Esophagus squamous epithelium (tissue), 5 donors: ENCODE measurements at regions not wholly inside any gene's neighbourhood (a gene's known extent, or its start where the extent isn't known, plus 50 kb on each side); places are given as distances from the start of the nearest gene placed in this dataset.

ENCODE experiments used
- DNase-seq: peaks from one replicate; lab custom pipeline; 2025; lab: John Stamatoyannopoulos, UW
- H3K27ac ChIP-seq, 4 donors: fragments of 200-600 bp; sonication (generic); one replicate each; pipeline ENCODE4 v1.5.1; 2016 to 2019; ENCODE audit warnings: mild to moderate bottlenecking in 1 of 4
- H3K27me3 ChIP-seq, 4 donors: fragments of 200-600 bp; sonication (generic); 1 replicate in 3 of 4; 2 replicates in 1 of 4; pipeline versions ENCODE4 v1.5.1 to v1.6.0; 2017 to 2021; ENCODE audit warnings: antibody characterized with exemption in 1 of 4
- H3K36me3 ChIP-seq, 3 donors: fragments of 200-600 bp; sonication (generic); one replicate each; pipeline ENCODE4 v1.5.1; 2016 to 2019
- H3K4me1 ChIP-seq, 3 donors: fragments of 200-600 bp; sonication (generic); one replicate each; pipeline ENCODE4 v1.5.1; 2017 to 2019
- H3K4me3 ChIP-seq, 4 donors: fragments of 200-600 bp; sonication (generic); 1 replicate in 3 of 4; 2 replicates in 1 of 4; pipeline ENCODE4 v1.5.1; 2016 to 2019; ENCODE audit warnings: mild to moderate bottlenecking in 2 of 4, moderate library complexity in 1 of 4
- H3K9me3 ChIP-seq, 3 donors: fragments of 200-600 bp; sonication (generic); one replicate each; pipeline ENCODE4 v1.5.1; 2016 to 2019
- POLR2A ChIP-seq, 4 donors: fragments of 450-650 bp; IDR thresholded peaks; one replicate each; pipeline ENCODE4 v1.6.1; 2017; ENCODE audit warnings: antibody characterized with exemption in 4 of 4, mild to moderate bottlenecking in 4 of 4, moderate library complexity in 3 of 4
- WGBS, 2 donors: methylation state at CpG; one replicate each; pipeline ENCODE4 v1.1.5; 2018; 5-methylcytosine and 5-hydroxymethylcytosine counted together
- intact Hi-C: fragments of 100-400 bp; cut with DNase I; formaldehyde crosslinking; loops from one replicate; pipeline ENCODE4 v1.15.0; 2022
- TF ChIP-seq, protein P1 (sequence below), 6 experiments: fragments of 450-650 bp in 4 of 6; fragments of 200-600 bp in 2 of 6; sonication (generic) in 2 of 6; IDR thresholded peaks; one replicate each; pipeline ENCODE4 v1.5.1; 2016 to 2019; ENCODE audit warnings: antibody characterized with exemption in 6 of 6, mild to moderate bottlenecking in 4 of 6, moderate library complexity in 4 of 6
- donor health status: DM: yes; HTN: yes; CAD: no.

DNA sequence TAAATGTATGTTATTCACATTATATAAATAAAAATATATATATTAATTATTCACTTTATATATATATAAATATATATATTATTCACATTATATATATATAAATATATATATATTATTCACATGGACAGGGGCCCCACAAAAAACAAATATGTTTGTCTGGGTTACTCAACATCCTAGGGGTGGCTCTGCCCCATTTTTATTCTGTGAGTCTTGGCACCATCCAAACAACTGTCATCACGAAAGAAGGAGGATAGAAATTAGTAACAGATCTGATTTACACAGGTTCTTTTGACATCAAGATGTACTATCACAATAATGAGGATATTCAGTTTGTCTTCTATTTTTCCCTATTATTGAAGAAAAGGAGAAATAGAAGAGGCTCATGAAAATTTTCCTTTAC is 187.3 kb downstream of the GPX5 start:
- TF ChIP-seq, protein P1, sequence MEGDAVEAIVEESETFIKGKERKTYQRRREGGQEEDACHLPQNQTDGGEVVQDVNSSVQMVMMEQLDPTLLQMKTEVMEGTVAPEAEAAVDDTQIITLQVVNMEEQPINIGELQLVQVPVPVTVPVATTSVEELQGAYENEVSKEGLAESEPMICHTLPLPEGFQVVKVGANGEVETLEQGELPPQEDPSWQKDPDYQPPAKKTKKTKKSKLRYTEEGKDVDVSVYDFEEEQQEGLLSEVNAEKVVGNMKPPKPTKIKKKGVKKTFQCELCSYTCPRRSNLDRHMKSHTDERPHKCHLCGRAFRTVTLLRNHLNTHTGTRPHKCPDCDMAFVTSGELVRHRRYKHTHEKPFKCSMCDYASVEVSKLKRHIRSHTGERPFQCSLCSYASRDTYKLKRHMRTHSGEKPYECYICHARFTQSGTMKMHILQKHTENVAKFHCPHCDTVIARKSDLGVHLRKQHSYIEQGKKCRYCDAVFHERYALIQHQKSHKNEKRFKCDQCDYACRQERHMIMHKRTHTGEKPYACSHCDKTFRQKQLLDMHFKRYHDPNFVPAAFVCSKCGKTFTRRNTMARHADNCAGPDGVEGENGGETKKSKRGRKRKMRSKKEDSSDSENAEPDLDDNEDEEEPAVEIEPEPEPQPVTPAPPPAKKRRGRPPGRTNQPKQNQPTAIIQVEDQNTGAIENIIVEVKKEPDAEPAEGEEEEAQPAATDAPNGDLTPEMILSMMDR (IDR thresholded peaks at IDR 0.05), result no peak
- no peak for TF ChIP-seq POLR2A (IDR thresholded peaks at IDR 0.05)
- no peak for DNase-seq
- no peaks in the 10 kb centered on the region for H3K36me3 ChIP-seq
- H3K4me3 ChIP-seq, result no peak overlapping the region
- peaks cover 0 to 12% (median 0%) of the 10 kb centered on the region in 3 donors for H3K4me1 ChIP-seq
- intact Hi-C loops, result no loop called here
- H3K9me3 ChIP-seq, result peaks cover 0 to 19% (median 0%) of the 10 kb centered on the region in 3 donors
- H3K27me3 ChIP-seq, result peaks cover 0 to 42% (median 5%) of the 10 kb centered on the region in 4 donors
- 62 to 79% methylated on average over 1 of the region's 1 CpG for WGBS, 2 donors
- no peak overlapping the region for H3K27ac ChIP-seq

DNA sequence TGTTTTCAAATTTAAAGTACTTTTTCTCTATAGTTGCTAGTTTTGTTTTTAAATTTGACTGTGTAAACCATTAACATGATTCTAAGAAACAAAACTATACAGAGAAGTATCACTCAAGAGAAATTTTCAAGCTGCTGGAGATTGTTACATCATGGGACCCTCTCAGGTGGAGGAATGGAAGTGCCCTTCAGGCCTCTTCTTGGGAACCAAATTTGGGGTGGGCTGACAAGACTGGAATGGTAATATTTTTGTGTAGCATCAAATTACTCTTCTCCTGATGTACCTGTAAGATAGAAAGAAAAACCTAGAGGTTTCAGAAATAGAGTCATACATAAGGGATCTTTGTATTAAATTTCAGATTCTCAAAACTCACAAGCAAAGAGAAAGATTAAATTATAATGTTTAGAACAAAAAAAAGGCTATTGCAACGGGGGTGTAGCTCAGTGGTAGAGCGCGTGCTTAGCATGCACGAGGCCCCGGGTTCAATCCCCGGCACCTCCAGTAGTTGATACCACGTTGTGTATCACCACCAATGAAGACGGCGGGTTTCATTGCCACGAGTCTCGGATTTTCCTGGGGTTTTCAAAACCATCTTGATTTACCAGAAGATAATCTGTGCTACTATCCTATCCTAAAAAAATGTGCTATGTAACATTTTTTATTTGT is 193.7 kb downstream of the GPX5 start:
- Histone ChIP-seq H3K9me3 (no peaks in the 10 kb centered on the region), H3K27me3 (peaks cover 0 to 61% (median 0%) of the 10 kb centered on the region in 4 donors), H3K4me3 (no peak overlapping the region), H3K27ac (no peak overlapping the region), H3K36me3 (no peaks in the 10 kb centered on the region), H3K4me1 (no peaks in the 10 kb centered on the region)
- WGBS, 2 donors, result 15 to 23% methylated on average over 11 of the region's 11 CpGs
- TF ChIP-seq, protein P1 (IDR thresholded peaks at IDR 0.05), result no peak
- no peak for TF ChIP-seq POLR2A (IDR thresholded peaks at IDR 0.05)
- DNase-seq, result no peak
- intact Hi-C loops, result no loop called here

DNA sequence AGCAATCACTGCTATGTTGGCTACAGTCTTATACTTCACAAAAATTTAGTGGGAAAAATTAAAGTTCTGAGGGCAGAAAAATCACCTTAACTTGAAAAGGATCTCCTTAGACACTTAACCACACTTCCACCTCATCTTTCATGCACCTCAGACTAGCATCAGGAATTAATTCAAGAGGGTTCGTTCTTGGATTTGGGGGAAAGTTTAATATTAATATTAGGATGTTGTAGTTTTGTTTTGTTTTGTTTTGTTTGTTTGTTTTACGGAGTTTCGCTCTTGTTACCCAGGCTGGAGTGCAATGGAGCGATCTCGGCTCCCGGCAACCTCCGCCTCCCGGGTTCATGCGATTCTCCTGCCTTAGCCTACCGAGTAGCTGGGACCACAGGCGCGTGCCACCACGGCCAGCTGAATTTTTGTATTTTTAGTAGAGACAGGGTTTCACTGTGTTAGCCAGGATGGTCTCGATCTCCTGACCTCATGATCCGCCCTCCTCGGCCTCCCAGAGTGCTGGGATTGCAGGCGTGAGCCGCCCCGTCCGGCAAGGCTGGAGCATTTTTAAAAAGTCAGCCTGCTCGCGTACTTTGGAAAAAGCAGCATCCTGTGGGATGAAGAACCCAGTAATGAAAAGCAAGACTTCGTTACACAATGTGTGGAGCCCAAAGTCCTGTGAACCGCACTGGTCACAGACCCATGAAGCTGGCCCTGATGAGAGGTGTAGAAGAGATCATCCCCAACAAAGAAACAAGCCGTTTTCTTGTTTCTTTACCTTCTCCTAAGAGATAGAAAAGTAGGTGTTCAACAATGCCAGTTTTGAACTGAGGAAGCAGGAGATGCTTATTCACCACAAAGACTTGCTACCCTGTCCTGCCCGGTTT is 194.9 kb downstream of the GPX5 start:
- no peak overlapping the region for H3K4me3 ChIP-seq
- no peaks in the 10 kb centered on the region for H3K36me3 ChIP-seq
- no peak for DNase-seq
- H3K9me3 ChIP-seq, result no peaks in the 10 kb centered on the region
- TF ChIP-seq POLR2A (IDR thresholded peaks at IDR 0.05), result no peak
- TF ChIP-seq, protein P1 (IDR thresholded peaks at IDR 0.05), result no peak
- no peaks in the 10 kb centered on the region for H3K4me1 ChIP-seq
- 70% methylated on average over 22 to 26 of the region's 26 CpGs for WGBS, 2 donors
- H3K27ac ChIP-seq, result no peak overlapping the region
- H3K27me3 ChIP-seq, result peaks cover 0 to 69% (median 0%) of the 10 kb centered on the region in 4 donors
- intact Hi-C loops, result no loop called here

DNA sequence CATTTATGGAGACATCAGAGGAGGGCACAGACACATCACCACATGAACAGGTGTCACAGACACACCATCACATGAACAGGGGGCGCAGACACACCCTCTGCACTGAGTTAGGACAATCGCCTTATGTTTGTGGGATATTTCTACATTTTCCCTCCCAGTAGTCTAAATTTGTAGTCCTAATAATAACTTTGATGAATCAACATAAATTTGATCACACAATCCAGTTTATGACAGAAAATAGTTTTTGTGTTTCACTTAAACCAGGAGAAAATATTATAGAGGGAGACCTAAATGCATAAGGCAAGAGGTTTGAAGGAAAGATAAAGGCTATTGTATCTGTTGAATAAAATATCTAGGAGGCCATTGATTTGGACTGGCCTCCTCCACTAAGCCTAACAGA is 195.7 kb downstream of the GPX5 start:
- 86 to 88% methylated on average over 2 of the region's 2 CpGs for WGBS, 2 donors
- peaks cover 0 to 77% (median 0%) of the 10 kb centered on the region in 4 donors for H3K27me3 ChIP-seq
- H3K36me3 ChIP-seq, result no peaks in the 10 kb centered on the region
- intact Hi-C loops, result no loop called here
- TF ChIP-seq, protein P1 (IDR thresholded peaks at IDR 0.05), result no peak
- TF ChIP-seq POLR2A (IDR thresholded peaks at IDR 0.05), result no peak
- no peaks in the 10 kb centered on the region for H3K4me1 ChIP-seq
- no peak for DNase-seq
- H3K9me3 ChIP-seq, result no peaks in the 10 kb centered on the region
- H3K27ac ChIP-seq, result no peak overlapping the region
- no peak overlapping the region for H3K4me3 ChIP-seq

DNA sequence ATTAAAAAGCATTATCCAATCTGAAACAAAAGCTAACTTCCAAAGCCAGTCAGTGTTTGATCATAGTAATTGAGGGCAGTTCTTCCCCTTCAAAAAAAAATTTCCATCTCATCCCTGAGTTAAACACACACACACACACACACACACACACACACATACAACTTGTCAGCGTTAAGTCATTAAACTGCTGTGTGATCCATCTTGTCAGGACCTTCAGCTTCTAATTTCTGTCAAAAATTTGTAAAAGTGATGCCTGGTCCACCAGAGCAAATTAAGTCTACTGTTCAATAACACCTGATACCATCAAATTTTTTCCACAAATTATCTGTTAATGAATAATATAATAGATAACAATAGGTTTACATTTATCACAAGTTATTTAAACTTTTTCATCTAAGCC is 198.7 kb downstream of the GPX5 start:
- H3K4me1 ChIP-seq, result peaks cover 0 to 12% (median 3%) of the 10 kb centered on the region in 3 donors
- H3K4me3 ChIP-seq, result no peak overlapping the region
- no peak overlapping the region for H3K27ac ChIP-seq
- peaks cover 0 to 90% (median 0%) of the 10 kb centered on the region in 4 donors for H3K27me3 ChIP-seq
- WGBS, 2 donors, result 59 to 88% methylated on average over 1 of the region's 1 CpG
- no peaks in the 10 kb centered on the region for H3K9me3 ChIP-seq
- no peak for TF ChIP-seq POLR2A (IDR thresholded peaks at IDR 0.05)
- TF ChIP-seq, protein P1 (IDR thresholded peaks at IDR 0.05), result no peak
- DNase-seq, result no peak
- intact Hi-C loops, result no loop called here
- no peaks in the 10 kb centered on the region for H3K36me3 ChIP-seq
